D721Med (cell line): ENCODE measurements at regions not wholly inside any gene's neighbourhood (a gene's known extent, or its start where the extent isn't known, plus 50 kb on each side); places are given as distances from the start of the nearest gene placed in this dataset.

Source experiments
- DNase-seq: peaks from one replicate; pipeline ENCODE4 v3.0.0; 2011; ENCODE audit warnings: low spot score; ENCODE audit not compliant: insufficient read length
- FAIRE-seq: peaks from 2 replicates; lab custom pipeline; 2011; peaks lifted over from hg19 to GRCh38; lab: Jason Lieb, UNC
- TF ChIP-seq, protein P1 (sequence below): IDR thresholded peaks from 2 replicates; pipeline ENCODE4 v1.5.1; 2012; ENCODE audit warnings: mild to moderate bottlenecking, control low read depth; ENCODE audit not compliant: insufficient read depth; ENCODE audit errors: missing control alignments

DNA sequence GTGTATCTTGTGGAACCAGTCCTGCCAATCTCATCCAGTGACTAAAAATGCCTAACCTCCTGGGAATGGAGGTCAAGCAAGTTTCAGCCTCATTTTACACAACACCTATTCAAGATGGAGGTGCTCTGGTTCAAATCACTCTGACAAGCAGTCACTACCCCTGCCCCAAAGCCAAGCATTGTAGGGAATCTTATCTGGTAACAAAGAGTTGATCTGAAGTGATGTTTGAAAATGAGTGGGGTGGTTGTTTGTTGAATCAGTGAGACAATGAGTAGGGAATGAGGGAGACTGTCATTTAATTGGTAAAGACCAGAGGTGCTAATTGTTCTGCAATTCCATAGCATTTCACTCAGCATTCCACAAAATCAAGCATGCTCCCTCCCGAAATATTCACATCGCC, 132.0 kb downstream of the RND3 start:
- no peak for DNase-seq
- FAIRE-seq, result no peak
- TF ChIP-seq, protein P1, sequence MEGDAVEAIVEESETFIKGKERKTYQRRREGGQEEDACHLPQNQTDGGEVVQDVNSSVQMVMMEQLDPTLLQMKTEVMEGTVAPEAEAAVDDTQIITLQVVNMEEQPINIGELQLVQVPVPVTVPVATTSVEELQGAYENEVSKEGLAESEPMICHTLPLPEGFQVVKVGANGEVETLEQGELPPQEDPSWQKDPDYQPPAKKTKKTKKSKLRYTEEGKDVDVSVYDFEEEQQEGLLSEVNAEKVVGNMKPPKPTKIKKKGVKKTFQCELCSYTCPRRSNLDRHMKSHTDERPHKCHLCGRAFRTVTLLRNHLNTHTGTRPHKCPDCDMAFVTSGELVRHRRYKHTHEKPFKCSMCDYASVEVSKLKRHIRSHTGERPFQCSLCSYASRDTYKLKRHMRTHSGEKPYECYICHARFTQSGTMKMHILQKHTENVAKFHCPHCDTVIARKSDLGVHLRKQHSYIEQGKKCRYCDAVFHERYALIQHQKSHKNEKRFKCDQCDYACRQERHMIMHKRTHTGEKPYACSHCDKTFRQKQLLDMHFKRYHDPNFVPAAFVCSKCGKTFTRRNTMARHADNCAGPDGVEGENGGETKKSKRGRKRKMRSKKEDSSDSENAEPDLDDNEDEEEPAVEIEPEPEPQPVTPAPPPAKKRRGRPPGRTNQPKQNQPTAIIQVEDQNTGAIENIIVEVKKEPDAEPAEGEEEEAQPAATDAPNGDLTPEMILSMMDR, result no peak

- DNase-seq (no peak), FAIRE-seq (no peak)
- TF ChIP-seq, protein P1, result no peak
These were observed 134.1 kb downstream of the RND3 start for GRCh38 chr2:150353376-150353775.

GRCh38 chr2:150351922-150352321, 135.5 kb downstream of the RND3 start:
- DNase-seq, result no peak
- TF ChIP-seq, protein P1, result no peak
- no peak for FAIRE-seq

GRCh38 chr2:150350500-150350899, 137.0 kb downstream of the RND3 start:
- FAIRE-seq (no peak), DNase-seq (no peak)

GRCh38 chr2:150346806-150347205, 140.7 kb downstream of the RND3 start:
- TF ChIP-seq, protein P1, result no peak
- FAIRE-seq (no peak), DNase-seq (no peak)

More at GRCh38 chr2:150350500-150350899, 137.0 kb downstream of the RND3 start:
- TF ChIP-seq, protein P1, result no peak

DNA sequence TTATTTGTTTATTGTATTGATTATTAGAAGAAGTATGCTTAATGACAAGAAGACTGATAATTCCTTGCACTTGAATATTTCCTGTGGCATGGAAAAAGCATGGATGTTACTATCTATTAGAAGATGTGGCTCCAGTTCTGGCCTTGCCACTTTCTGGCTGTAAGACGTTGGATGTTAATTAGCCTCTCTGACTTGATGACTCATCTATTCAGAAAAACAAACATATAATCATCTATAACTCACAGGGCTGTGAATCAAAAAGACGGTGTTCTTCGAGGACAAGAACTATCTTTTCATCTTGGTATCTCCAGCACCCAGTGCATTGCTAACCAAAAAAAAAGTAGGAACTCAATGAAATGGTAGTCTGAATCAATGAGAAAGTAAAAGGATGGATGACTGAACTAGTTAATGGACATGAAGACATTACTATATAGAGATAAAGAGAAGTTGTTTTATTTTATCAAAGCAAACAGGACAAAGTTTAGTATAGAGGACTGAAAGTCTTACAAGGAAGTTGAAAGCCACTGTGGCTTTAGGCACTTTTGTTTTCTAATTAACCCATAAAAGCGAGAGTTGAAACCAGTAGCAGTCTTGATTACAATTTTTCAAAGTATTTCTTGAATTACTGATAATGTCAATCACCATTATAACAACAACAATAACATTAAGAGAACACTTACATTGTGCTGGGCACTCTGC, 145.3 kb downstream of the RND3 start:
- DNase-seq (no peak), FAIRE-seq (no peak)
- TF ChIP-seq, protein P1, result no peak

DNA sequence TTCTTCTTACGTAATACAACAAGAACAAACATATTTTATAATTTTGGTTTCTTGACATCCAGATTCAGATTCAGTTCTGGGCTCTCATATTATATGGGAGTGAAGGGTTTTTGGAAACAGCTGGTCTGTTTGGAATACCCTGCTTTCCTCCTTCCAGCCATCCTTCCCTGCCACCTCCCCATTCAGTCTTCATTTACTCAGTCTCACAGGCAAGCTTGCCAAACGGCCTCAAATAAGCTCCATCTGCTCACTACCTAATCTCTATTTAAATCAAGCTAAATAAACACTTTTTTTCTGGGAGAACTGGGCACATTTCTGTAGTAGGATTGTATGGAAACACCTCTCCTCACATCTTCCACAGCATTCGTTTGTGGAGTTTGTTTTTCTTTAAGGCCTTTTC, 147.5 kb downstream of the RND3 start:
- DNase-seq, result no peak
- FAIRE-seq, result no peak

More for the DNA sequence above, 147.5 kb downstream of the RND3 start:
- TF ChIP-seq, protein P1, result no peak
